ENCODE measurements at regions not wholly inside any gene's neighbourhood (a gene's known extent, or its start where the extent isn't known, plus 50 kb on each side); places are given as distances from the start of the nearest gene placed in this dataset.

DNA sequence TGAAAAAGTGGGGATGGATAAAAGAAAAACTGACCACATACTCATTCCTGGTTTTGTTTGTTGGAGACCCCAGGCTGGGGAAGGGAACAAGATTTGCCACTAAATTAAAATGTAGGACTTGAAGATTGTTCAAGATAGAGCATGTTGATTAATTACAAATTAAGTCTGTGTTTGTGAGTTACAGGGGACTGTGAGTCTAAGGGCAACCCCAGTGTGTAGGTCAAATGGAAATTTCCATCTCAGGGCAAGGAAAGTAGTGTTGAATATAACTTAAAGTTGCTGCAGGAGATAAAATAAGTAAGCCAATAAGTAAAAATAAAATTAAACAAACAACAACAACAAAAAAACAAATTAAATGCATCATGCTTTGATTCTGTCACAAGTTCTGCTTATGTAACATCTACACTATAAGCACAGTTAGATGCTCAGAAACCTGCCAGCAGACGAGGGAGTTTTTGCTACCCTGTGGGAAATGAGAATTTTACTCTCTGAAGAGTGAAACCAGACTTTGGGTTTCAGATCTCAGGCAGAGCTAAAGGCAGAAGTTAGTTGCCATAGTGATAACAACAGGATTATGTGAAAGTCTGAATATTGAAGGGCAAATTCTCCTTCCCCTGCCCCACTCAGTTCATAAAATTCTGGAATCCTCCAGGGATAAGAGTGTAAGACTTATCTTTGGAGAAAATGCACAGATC, 352.3 kb downstream of the GRXCR1 start:
- DNase-seq: no peak

DNA sequence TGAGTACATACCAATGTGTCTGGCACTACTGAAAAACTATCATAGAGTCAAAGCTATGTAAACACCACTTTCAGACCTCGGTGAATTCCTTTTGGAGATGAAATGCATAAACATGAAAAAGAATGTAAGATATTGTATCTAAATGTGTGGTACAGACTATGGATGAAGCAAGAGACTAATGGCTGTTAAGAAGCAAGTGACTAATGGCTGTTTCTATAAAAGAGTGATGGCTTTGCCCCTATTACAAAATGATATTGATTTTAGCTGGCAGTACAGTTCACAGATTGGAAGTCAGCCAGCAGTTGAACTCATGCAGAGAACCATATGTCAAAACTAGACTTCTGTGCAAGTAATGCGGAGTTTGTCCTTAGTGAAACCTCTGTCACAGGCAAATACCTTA, 359.3 kb downstream of the GRXCR1 start:
- no peak for DNase-seq

DNA sequence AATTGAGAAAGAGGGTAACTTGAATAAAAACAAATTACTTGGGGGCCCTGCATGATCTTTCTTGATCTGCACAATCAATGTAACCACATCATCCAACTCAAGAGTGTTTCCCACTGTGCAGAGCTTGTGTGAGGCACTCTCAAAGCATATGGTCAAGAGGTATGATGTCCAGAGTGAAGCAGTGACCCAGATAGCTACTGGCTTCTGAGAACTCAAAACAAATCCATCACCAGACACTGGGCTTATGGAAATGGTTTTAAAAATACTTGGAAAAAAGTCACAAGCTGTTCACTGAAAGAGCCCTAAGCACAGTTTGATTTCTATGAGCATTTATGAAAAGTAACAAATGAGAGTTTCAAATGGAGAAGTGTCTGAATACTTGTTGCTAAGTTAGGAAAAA, 361.0 kb downstream of the GRXCR1 start:
- no peak for DNase-seq

DNA sequence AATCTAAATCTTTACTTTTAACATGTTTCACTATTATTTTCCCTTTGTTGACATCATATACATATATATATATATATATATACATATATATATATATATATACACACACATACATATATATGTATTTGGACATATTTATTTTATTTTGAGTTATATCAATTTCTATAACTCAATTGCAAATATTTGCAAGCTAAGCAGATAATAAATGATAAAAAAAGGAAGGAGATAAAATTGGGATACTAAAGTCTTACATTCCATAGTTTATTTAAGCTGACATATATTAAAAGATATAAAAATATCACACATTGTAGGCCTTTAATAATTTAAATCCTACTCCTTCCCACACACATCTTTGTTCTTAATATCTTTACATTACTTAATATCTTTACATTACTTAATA, 372.2 kb downstream of the GRXCR1 start:
- DNase-seq: no peak

DNA sequence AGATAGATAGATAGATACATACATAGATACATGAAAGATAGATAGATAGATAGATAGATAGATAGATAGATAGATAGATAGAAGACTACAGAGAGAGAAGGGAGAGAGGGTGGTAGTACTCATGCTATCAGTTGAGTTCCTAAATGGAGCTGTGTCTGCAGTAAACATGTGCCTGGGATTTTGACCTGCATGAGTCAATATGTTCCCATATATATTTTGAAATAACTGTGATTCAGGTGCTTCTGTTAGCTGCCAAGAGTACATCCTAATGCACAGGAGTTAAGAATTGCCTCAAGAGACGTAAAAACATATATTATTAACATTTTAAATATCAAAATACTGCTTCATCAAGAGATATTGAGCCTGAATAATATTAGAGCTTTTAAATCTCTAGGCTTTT, 379.4 kb downstream of the GRXCR1 start:
- no peak for DNase-seq

DNA sequence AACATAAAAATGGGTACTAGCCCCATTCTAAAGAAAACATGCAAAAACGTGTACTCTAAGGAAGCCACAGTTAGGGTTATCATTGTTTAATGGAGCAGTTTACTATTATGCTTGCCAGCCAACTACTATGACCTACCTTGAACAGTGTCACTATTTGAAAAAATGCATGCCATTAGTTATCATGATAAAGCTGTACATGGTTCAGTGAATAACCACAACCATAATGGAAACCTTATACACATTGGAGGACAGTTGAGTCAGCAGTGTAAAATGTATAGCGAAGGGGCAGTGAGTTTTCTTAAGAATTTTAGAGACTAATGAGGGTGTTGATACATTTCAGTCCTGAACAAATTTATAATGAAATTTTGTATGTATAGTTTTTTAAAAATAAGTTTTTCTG, 381.9 kb downstream of the GRXCR1 start:
- no peak for DNase-seq

DNA sequence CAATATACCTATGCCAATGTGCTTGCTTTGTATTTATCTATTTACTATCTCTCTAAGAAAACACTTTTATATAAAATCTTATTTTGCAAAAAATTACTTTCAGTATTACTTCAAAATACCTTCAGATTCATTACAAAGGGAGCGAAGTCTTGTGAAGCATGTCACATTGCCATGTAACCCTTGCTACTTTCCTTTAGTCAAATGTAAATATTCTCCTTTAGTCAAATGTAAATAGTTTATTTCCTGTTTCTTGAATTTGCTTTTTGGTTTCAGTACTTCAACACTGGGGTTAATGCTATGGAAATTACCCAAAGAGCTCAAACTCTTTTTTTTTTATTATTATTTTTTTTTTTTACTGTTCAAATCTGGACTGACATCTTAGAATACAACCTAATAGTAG, 383.3 kb downstream of the GRXCR1 start:
- DNase-seq: no peak

DNA sequence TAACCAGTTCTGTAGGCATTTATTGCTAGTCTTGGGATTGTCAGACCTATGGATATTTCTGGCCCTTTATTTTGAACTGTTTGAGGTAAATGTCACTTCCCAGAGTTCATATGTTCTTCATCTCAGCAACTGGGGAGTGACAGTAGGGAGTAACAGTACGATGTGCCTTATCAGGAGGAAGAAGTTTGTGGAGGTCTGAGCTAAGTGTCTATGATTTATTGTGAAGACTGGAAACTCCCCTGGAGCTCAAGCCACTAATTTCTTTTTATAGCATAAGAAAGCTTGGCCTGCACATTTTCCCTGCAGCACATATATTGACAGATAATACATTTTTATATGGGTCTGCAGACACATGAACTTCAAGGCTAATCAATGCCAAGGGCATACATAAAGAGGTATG, 383.8 kb downstream of the GRXCR1 start:
- DNase-seq: no peak

DNA sequence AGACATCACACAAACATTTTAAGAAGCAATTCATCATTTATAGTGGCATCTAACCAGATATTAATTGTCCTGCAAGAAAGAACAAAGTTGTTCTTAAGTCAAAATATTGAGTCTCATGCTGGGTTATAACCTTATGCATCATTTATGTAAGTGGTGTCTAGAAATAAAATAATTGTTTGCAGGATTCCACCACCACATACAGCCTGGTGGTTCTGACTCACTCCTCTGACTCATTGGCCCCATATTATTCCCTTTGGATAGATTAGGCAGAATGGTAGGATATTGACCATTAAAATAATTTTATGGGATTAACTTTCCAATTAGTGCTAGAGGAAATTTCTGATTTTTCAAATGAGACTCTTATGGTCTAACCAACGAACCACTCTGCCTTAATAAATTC, 384.5 kb downstream of the GRXCR1 start:
- DNase-seq: no peak

DNA sequence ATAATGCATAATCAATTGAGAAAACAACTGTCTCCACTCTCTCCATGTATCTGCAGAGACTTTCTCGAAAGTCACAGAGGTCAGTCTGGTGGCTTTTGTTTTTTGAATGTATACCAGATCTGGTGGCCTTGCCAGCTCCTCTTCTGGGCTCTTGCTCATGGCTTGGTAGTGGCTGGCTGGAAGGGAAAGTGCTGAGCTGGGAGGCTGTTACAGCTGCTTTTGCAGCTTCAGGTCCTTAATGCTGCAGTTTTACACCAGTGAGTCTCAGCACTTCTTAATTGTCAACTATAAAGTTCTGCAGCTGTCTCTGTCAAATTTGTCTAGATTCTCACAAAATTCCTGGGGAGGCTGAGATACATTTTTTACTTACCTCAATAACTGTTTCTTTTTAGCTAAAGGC, 390.0 kb downstream of the GRXCR1 start:
- no peak for DNase-seq

DNA sequence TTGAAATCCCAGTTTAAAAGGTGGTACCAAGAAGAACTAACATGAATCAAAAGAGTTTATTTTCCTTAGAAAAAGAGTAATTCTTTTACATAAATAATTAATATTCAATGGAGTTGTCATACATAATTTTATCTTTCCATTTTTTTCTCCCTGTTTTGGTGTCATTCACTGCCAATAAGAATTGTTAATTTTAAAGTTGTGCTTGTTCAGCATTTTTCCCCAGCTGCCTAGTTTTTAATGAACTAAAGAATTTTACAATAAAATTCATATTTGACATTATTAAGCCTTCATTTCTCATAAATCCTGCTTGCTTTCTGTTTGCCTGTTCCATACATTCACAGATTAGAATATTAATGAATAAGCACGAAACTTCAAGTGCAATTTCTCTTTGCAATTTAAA, 393.6 kb downstream of the GRXCR1 start:
- DNase-seq: no peak

DNA sequence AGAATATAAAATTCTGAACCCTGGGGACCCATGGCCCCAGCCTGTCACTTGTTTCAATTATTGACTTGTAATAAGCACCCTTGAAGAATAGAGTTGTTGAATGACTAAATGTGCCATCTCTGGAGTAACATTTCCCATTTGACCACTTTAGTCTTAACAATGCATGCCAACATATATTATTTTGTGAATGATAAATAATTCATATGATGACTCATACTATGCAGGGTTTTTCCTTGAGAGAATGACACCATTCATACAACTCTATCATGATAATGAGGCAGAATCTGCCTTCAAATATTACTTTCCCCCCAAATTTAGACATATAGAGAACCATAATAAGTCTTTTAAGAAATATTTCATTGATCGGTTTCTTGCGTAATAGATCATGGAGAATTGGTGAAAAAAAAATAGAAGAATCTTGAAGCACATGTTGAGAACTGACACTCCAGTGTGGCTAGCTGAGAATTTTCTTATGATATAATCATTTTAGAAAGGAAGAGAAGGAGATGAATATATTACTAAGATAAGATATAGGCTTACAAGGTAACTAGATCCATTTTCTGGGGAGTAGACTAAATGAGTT, 404.5 kb downstream of the GRXCR1 start:
- DNase-seq: no peak

DNA sequence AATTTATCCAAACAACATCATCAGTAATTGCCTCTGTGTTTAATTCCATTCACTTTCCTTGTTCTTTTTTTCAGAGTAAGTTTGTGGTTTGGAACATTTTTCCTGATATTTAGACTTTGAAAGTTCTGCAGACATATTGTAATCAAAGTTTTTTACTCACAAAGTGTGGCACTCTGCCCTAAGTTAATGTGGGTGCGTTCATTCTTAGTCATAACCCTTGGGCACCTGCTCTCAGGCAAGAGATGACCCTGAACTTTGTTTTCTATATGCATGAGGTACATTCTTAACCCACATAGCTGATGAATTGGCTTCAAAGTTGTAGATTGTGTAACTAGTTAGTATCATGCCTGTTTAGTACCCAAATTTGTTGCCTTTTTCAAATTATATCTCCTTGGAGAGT, 424.3 kb downstream of the GRXCR1 start:
- no peak for DNase-seq

DNA sequence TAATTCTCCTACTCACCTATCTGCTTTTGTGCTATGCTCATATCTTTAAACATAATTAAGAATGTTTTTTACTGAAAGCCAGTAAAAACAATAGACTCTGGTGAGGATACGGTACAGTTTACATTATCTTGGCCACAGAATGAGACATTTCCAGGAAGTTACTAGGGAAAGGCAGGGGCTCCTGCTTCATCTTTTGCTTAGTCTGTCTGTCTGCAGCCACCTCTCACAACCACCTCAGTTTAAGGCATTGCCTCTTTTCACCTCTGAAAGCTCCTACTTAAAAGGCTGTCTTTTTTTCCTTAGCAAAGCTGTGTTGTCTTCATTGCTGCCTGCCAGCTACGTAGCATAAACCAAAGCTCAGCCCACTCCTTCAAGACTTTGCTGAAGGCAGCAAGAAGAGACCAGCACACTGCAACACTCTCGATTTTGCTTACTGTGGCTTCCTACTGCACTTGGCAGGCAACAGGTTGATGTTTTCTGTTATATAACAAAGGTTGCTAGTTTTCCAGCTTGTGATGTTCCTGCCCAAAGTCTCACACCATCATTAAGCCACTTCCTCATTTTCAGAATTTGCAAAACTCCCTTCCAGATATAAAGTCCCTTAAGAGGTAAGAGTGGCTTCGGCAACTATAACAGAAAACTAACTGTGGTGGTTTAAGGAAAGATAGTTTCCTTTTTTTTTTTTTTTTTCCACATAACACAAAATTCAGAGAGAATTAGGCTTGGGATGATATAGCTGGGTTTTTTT, 432.9 kb downstream of the GRXCR1 start:
- no peak for DNase-seq

DNA sequence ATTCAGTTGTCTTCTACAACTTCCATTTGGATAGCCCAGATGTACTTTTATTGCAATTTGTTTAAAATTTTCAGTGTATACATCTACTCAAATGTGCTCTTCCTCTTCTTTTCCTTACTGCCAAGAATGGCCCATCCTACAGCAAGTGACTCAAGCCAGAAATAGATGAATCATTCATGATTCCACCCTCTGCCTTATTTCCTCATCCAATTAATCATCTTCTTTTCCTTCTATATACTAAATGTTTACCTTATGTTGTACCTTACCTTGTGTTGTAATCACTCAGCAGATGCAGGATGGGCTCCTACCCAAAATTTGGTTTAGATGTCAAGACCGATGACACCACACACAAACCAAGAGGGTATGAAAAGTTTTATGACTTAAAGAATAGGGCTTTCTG, 437.8 kb downstream of the GRXCR1 start:
- DNase-seq: no peak

DNA sequence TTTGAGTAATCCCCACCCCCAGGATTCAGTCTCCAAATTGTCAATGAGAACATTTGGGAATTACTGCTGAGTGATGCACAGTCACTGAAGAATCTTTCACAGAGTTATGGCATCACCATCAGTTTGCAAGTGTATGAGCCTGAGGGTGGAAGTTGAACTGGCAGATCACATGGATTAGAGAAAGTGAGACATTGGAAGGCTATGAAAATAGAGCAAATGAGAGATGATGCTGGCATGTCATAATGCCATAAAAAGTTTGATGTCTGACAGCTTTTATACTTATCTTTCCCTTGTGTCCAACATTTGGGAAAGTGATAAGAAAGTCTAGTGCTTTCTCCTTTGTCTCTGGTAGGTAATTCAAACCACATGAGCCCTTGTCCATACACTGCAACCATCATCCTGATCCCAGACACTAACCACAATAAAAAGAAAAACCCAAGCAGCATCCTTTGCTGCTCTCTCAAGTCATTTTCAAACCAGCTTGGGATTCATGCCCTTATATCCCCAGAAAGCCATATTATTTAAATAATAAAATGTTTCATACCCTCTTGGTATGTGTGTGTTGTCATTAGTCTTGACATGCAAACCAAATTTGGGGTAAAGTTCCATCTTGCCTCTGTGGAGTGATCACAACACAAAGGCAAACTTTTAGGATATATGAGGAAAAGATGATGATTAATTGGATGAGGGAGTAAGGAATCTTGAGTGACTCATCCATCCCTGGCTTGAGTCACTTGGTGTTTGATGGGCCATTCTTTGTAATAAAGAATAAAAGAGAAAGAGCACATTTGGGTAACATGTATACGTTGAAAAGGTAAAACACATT, 438.9 kb downstream of the GRXCR1 start:
- DNase-seq: no peak

DNA sequence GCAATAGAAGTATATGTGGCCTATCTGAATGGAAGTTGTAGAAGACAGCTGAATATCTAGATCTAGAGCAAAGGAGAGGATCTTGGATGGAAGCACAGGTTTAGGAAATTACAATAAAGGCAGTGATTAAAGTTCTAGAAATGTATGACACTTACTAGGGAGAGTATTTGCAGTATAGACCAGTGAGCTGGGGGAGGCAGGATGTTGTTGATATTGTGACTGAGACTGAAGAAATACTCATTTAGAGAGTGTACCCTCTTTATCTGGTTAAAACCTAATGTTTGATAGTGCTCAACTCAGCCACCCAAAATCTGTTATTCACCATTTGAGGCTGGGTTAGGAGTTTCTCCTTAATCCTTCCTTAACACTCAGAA, 439.5 kb downstream of the GRXCR1 start:
- no peak for DNase-seq

DNA sequence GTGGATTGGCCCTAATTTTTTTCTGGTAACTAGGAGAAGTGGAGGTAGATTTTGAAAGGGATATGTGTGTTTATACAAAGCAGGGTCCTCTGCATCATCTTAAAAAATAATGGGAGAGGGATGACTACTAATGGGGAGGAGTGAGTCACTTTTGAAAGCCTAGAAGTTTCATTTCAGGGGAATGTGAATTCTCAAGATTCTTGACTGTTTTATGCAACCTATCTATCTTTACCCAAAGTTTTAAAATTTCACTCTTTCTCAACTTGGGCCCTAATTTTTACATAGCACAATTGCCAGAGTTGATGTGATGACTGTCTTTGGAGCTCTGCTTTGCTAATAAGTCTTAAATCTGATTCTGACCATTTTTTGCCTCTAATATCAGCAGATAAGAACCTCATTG, 445.2 kb downstream of the GRXCR1 start:
- no peak for DNase-seq

DNA sequence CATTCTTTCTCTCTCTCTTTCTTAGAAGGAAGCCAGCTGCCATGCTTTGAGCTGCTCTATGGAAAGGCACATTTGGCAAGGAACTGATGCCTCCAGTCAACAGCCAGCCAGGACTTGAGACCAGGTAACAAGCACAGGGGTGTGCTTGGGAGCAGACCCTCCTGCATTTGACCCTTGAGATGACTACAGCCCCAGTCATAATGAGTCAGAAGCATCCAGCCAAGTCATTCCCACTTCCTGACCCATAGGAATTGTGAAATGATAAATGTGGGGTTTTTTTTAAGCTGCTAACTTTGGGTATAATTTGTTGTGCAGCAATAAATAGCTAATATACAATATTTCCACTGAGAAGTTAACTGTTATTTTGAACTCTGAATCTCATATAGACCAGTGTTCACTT, 446.9 kb downstream of the GRXCR1 start:
- no peak for DNase-seq

DNA sequence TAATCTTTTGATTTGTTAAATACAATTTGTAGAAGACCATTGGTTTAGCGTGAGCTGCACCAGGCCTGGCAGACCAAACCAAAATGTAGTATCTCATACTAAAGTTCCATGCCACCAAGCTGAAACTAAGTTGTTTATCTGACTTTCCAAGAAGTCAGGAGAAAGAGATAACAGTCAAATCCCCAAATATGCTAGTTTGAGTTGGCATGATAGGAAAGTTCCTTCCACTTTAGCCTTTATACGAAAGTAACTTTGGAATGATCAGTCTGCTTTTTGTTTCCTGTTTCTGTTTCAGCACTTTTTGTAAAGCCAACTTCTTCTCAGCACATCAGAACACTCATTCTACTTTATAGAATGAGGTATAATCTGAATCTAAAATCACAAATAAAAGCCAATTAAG, 449.2 kb downstream of the GRXCR1 start:
- DNase-seq: no peak

DNA sequence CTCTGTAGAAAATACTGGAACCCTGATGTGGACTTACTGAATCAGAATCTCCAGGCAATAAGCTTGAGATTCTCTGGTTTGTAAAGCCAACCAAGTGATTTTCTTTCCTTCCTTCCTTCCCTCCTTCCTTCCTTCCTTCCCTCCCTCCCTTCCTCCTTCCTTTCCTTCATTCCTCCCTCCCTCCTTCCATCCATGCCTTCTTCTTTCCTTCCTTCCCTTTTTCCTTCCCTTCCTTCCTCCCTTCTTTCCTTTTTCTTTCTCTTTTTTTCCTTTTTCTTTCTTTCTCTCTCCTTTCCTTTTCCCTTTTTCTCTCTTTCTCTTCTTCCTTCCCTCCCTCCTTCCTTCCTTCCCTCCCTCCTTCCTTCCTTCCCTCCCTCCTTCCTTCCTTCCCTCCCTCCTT, 450.8 kb downstream of the GRXCR1 start:
- no peak for DNase-seq

DNA sequence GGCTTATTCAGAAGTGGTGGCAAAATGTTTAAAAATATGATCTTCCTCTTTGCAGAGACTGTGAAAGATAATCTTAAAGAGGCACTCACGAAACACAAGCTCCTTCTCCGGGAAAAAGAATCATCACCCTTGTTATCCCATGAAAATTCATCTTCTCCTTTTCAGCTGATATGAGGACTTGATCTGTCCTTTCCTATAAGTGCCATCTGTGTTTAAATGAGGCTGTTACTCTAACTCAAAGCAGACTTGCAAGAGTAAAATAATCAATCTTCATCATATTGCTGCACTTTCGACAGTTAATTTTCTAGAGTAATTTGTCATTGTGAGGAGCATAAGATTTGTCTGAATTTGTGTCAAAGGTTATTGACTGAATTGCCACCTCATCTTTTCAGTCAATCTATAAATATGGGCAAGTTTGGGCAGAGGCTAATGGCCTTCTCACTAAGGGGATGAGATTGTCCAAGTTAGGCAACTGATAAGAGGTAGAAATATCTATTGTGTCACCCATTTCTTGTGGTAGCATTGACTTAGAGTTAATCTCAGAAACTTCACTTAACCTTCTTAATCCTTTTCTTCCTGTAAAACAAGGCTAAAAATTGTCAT, 452.9 kb downstream of the GRXCR1 start:
- DNase-seq: no peak

DNA sequence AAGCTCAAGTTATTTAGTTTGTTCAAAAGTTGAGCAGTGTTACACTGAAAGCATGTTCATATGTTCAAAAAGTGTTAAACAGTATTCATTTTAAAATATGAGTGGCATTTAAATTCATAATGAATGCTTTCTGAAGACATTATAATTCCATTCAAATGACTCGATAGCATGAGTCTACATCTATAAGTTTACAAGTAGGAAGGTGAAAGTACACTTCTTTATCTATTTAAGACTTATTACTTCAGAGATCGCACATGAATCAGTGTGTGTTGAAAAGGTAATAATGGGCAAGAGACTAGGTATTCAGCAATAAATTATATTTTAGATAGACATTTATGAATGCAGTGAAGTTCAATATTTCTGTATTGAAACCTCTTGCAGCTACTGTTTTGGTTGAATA, 456.1 kb downstream of the GRXCR1 start:
- DNase-seq: no peak
